ENCODE measurements at regions not wholly inside any gene's neighbourhood (a gene's known extent, or its start where the extent isn't known, plus 50 kb on each side); places are given as distances from the start of the nearest gene placed in this dataset.

- no peak for TF ChIP-seq CTCF (IDR thresholded peaks at IDR 0.05)
- Histone ChIP-seq H3K36me3 (no peaks in the 10 kb centered on the region), H3K4me3 (no peak overlapping the region), H3K9ac (ENCODE audit: low read depth in 2 of 2, low read length in 2 of 2) (no peak overlapping the region), H3K4me1 (no peaks in the 10 kb centered on the region), H3K9me3 (no peaks in the 10 kb centered on the region), H3K27ac (no peak overlapping the region), H3K27me3 (no peaks in the 10 kb centered on the region)
- intact Hi-C loops (cut with DNase I), result no loop called here
- no peak for DNase-seq
Observed at GRCh38 chr2:160632084-160632975, 138.7 kb upstream of the RBMS1 start.

GRCh38 chr2:160634436-160634835 lies 140.8 kb upstream of the RBMS1 start:
- intact Hi-C loops (cut with DNase I), result no loop called here
- H3K4me3 ChIP-seq, result no peak overlapping the region
- H3K9ac ChIP-seq (ENCODE audit: low read depth in 2 of 2, low read length in 2 of 2), result no peak overlapping the region
- no peaks in the 10 kb centered on the region for H3K9me3 ChIP-seq
- no peak for DNase-seq
- TF ChIP-seq CTCF (IDR thresholded peaks at IDR 0.05), result no peak
- H3K27ac ChIP-seq, result no peak overlapping the region
- H3K36me3 ChIP-seq, result no peaks in the 10 kb centered on the region
- no peaks in the 10 kb centered on the region for H3K27me3 ChIP-seq
- H3K4me1 ChIP-seq, result no peaks in the 10 kb centered on the region

- Histone ChIP-seq H3K4me1 (no peaks in the 10 kb centered on the region), H3K9me3 (no peaks in the 10 kb centered on the region), H3K27me3 (no peaks in the 10 kb centered on the region), H3K36me3 (no peaks in the 10 kb centered on the region), H3K27ac (no peak overlapping the region), H3K4me3 (no peak overlapping the region), H3K9ac (ENCODE audit: low read depth in 2 of 2, low read length in 2 of 2) (no peak overlapping the region)
- no peak for DNase-seq
- TF ChIP-seq CTCF (IDR thresholded peaks at IDR 0.05), result no peak
- intact Hi-C loops (cut with DNase I), result no loop called here
Observed at GRCh38 chr2:160635488-160635887, 141.9 kb upstream of the RBMS1 start.

GRCh38 chr2:160639472-160639871 lies 145.9 kb upstream of the RBMS1 start:
- Histone ChIP-seq H3K36me3 (no peaks in the 10 kb centered on the region), H3K9ac (ENCODE audit: low read depth in 2 of 2, low read length in 2 of 2) (no peak overlapping the region), H3K9me3 (no peaks in the 10 kb centered on the region), H3K4me1 (no peaks in the 10 kb centered on the region), H3K27me3 (no peaks in the 10 kb centered on the region), H3K27ac (no peak overlapping the region), H3K4me3 (no peak overlapping the region)
- TF ChIP-seq CTCF (IDR thresholded peaks at IDR 0.05), result no peak
- DNase-seq, result no peak
- intact Hi-C loops (cut with DNase I), result no loop called here

- Histone ChIP-seq H3K4me3 (no peak overlapping the region), H3K27me3 (no peaks in the 10 kb centered on the region), H3K36me3 (no peaks in the 10 kb centered on the region), H3K27ac (no peak overlapping the region), H3K4me1 (no peaks in the 10 kb centered on the region), H3K9ac (ENCODE audit: low read depth in 2 of 2, low read length in 2 of 2) (no peak overlapping the region), H3K9me3 (no peaks in the 10 kb centered on the region)
- DNase-seq, result no peak
- intact Hi-C loops (cut with DNase I), result no loop called here
- no peak for TF ChIP-seq CTCF (IDR thresholded peaks at IDR 0.05)
Observed at GRCh38 chr2:160646684-160647444, 153.3 kb upstream of the RBMS1 start.
